Heart left ventricle (tissue), 13 donors: ENCODE measurements at regions not wholly inside any gene's neighbourhood (a gene's known extent, or its start where the extent isn't known, plus 50 kb on each side); places are given as distances from the start of the nearest gene placed in this dataset.

Experiments
- POLR2A ChIP-seq, 2 donors: fragments of 450-650 bp; IDR thresholded peaks; one replicate each; pipeline ENCODE4 v1.6.1; 2017; ENCODE audit warnings: antibody characterized with exemption in 2 of 2, mild to moderate bottlenecking in 2 of 2, moderate library complexity in 2 of 2
- TF ChIP-seq, protein P1 (sequence below), 12 donors: fragments of 200-600 bp; sonication (generic) in 4 of 12; IDR thresholded peaks; one replicate each; pipeline versions ENCODE4 v1.5.0 to v1.8.0; 2018 to 2022; ENCODE audit warnings: antibody characterized with exemption in 12 of 12, mild to moderate bottlenecking in 5 of 12
- donor health status: ischemic (EF 13 %, LVEDD 7.1; RV severe dilation, severe dysfunction).
- donor health status: DM: no; HTN: yes; CAD: no.
- donor health status: DM: no; HTN: no; CAD: no.
- donor health status: ischemic (EF 25% LVEDD 6.9; RV normal size, moderate dysfunction).
- donor health status: ischemic (EF 25% LVEDD 5.7; RV mildly dilated, moderate dysfunction).
- donor health status: ischemic (EF 35%, LVEDD 5.7; RV mildly dilated, moderate dysfunction).
- donor health status: nonischemic (EF 11% LVEDD 7.7; RV severe dilation, severe dysfunction).
- donor health status: DM: yes; HTN: yes; CAD: no.
- donor health status: PGD.
- donor health status: ischemic (EF 29% LVEDD 5.4; RV normal size, mild dysfunction).
- donor health status: nonischemic (EF 23%, LVEDD 6.1; RV moderate dilation, normal function).

DNA sequence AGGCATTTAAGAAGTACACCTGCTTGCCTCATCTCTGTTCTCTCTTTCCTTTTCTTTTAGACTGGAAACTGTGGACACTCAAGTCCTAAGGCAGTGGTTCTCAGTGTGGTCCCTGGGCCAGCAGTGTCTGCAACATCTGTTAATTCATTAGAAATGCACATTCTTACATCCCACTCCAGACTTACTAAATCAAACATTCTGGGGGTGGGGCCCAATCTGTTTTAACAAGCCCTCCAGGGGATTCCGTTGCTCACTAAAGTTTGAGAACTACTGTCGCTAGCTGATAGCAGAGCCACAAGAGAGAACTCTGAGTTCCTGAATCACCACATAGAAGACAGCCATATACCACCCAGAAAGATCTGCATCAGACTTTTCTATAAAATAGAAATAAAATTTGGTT, 430.6 kb downstream of the BCOR start:
- TF ChIP-seq, protein P1, sequence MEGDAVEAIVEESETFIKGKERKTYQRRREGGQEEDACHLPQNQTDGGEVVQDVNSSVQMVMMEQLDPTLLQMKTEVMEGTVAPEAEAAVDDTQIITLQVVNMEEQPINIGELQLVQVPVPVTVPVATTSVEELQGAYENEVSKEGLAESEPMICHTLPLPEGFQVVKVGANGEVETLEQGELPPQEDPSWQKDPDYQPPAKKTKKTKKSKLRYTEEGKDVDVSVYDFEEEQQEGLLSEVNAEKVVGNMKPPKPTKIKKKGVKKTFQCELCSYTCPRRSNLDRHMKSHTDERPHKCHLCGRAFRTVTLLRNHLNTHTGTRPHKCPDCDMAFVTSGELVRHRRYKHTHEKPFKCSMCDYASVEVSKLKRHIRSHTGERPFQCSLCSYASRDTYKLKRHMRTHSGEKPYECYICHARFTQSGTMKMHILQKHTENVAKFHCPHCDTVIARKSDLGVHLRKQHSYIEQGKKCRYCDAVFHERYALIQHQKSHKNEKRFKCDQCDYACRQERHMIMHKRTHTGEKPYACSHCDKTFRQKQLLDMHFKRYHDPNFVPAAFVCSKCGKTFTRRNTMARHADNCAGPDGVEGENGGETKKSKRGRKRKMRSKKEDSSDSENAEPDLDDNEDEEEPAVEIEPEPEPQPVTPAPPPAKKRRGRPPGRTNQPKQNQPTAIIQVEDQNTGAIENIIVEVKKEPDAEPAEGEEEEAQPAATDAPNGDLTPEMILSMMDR (IDR thresholded peaks at IDR 0.05) = no peak
- no peak for TF ChIP-seq POLR2A (IDR thresholded peaks at IDR 0.05)
